Endothelial cell of umbilical vein (primary cell): ENCODE measurements at regions not wholly inside any gene's neighbourhood (a gene's known extent, or its start where the extent isn't known, plus 50 kb on each side); places are given as distances from the start of the nearest gene placed in this dataset.

Experiments
- EZH2 ChIP-seq: IDR thresholded peaks from 2 replicates; pipeline ENCODE4 v1.6.1; 2012; ENCODE audit warnings: borderline replicate concordance, low read depth, mild to moderate bottlenecking, moderate library complexity, low read length, inconsistent platforms; ENCODE audit not compliant: severe bottlenecking
- FOS ChIP-seq: IDR thresholded peaks from 2 replicates; pipeline ENCODE4 v1.6.1; 2011; ENCODE audit warnings: mild to moderate bottlenecking, low read length, moderate library complexity, borderline replicate concordance; ENCODE audit not compliant: insufficient read depth
- JUN ChIP-seq: IDR thresholded peaks from 2 replicates; pipeline ENCODE4 v1.6.1; 2011; ENCODE audit warnings: borderline replicate concordance, low read depth; ENCODE audit not compliant: insufficient read length, insufficient read depth
- MYC ChIP-seq: IDR thresholded peaks from one replicate; pipeline ENCODE4 v1.6.1; 2011; ENCODE audit warnings: mild to moderate bottlenecking, low read depth, low read length
- POLR2A ChIP-seq: IDR thresholded peaks from 2 replicates; pipeline ENCODE4 v1.6.1; 2012; ENCODE audit warnings: low read depth, mild to moderate bottlenecking, control low read depth, low read length
- POLR2AphosphoS5 ChIP-seq: IDR thresholded peaks from 2 replicates; pipeline ENCODE4 v1.6.1; 2012; ENCODE audit warnings: low read depth, mild to moderate bottlenecking, control low read depth, low read length, moderate library complexity; ENCODE audit not compliant: insufficient read depth
- TF ChIP-seq, protein P1 (sequence below), 2 donors: IDR thresholded peaks; 1 replicate in 1 of 2; 2 replicates in 1 of 2; pipeline ENCODE4 v1.5.1; 2011; ENCODE audit warnings: low read length in 2 of 2, mild to moderate bottlenecking in 2 of 2, moderate library complexity in 2 of 2, control low read depth in 1 of 2, inconsistent platforms in 1 of 2, low read depth in 1 of 2; ENCODE audit not compliant: insufficient read depth in 1 of 2; ENCODE audit errors: extremely low read depth in 1 of 2
- TF ChIP-seq, protein P2 (sequence below): IDR thresholded peaks from 2 replicates; pipeline ENCODE4 v1.6.1; 2011; ENCODE audit not compliant: insufficient read depth, insufficient read length

DNA sequence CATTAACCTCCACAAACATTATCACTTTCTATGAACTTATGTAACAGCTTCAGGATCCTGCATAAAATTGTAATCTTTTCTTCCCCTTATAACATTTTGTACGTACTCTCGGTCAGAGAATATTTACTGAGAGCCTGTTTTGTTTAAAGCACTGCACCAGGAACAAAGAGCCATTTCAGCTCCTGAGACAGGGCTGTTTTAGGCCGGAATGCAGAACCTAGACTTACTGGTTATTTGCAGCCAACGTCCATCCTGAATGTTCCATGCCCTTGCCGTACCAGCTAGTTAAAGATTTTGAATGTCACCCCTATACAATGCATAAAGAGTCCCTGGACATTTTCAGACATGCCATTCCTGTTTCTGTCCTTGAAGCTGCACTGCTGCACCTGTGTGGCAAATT lies 248.8 kb downstream of the PCDH7 start:
- TF ChIP-seq POLR2AphosphoS5 (no peak), JUN (no peak), POLR2A (no peak), MYC (no peak), FOS (no peak), EZH2 (no peak)
- TF ChIP-seq, protein P1, sequence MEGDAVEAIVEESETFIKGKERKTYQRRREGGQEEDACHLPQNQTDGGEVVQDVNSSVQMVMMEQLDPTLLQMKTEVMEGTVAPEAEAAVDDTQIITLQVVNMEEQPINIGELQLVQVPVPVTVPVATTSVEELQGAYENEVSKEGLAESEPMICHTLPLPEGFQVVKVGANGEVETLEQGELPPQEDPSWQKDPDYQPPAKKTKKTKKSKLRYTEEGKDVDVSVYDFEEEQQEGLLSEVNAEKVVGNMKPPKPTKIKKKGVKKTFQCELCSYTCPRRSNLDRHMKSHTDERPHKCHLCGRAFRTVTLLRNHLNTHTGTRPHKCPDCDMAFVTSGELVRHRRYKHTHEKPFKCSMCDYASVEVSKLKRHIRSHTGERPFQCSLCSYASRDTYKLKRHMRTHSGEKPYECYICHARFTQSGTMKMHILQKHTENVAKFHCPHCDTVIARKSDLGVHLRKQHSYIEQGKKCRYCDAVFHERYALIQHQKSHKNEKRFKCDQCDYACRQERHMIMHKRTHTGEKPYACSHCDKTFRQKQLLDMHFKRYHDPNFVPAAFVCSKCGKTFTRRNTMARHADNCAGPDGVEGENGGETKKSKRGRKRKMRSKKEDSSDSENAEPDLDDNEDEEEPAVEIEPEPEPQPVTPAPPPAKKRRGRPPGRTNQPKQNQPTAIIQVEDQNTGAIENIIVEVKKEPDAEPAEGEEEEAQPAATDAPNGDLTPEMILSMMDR (IDR thresholded peaks at IDR 0.05; ENCODE audit: extremely low read depth in 1 of 2, insufficient read depth in 1 of 2, low read depth in 1 of 2, low read length in 2 of 2): no peak
- TF ChIP-seq, protein P2, sequence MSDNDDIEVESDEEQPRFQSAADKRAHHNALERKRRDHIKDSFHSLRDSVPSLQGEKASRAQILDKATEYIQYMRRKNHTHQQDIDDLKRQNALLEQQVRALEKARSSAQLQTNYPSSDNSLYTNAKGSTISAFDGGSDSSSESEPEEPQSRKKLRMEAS: no peak
